Keratinocyte (primary cell): ENCODE measurements at regions not wholly inside any gene's neighbourhood (a gene's known extent, or its start where the extent isn't known, plus 50 kb on each side); places are given as distances from the start of the nearest gene placed in this dataset.

Experiments
- CTCF ChIP-seq, 3 experiments: IDR thresholded peaks in 1 of 3; conservative IDR thresholded peaks in 1 of 3; optimal IDR thresholded peaks in 1 of 3; 2 replicates in 2 of 3; 3 replicates in 1 of 3; pipeline versions ENCODE3 to v1.5.1; 2011; ENCODE audit warnings: low read length in 3 of 3, mild to moderate bottlenecking in 3 of 3, moderate library complexity in 2 of 3, control low read depth in 1 of 3, inconsistent platforms in 1 of 3; ENCODE audit not compliant: insufficient read depth in 2 of 3; ENCODE audit errors: extremely low read depth in 1 of 3
- EZH2 ChIP-seq: IDR thresholded peaks from one replicate; pipeline ENCODE4 v1.6.1; 2012; ENCODE audit warnings: inconsistent platforms, mild to moderate bottlenecking, low read length, moderate library complexity

GRCh38 chr12:77328326-77328725, 263.0 kb upstream of the E2F7 start:
- TF ChIP-seq EZH2 (no peak), CTCF (optimal IDR thresholded peaks at IDR 0.05 in 1 of 3, IDR thresholded peaks at IDR 0.05 in 1 of 3, conservative IDR thresholded peaks at IDR 0.05 in 1 of 3; ENCODE audit: extremely low read depth in 1 of 3, insufficient read depth in 2 of 3, low read length in 3 of 3) (no peak)
